Astrocyte of the spinal cord (primary cell): ENCODE measurements at regions not wholly inside any gene's neighbourhood (a gene's known extent, or its start where the extent isn't known, plus 50 kb on each side); places are given as distances from the start of the nearest gene placed in this dataset.
A peak's percentile ranks its signal among the peaks of the same experiment; 100 is the strongest.

ENCODE experiments used
- DNase-seq: peaks from one replicate; pipeline ENCODE4 v3.0.0; 2011; ENCODE audit warnings: low read depth, low spot score
- H3K4me3 ChIP-seq: 2 replicates; pipeline ENCODE4 v1.5.1; 2011; ENCODE audit warnings: low read depth, mild to moderate bottlenecking, low read length, moderate library complexity
- in situ Hi-C: cut with HindIII; loops from 2 replicates; pipeline ENCODE4 v1.10.0; 2017; ENCODE audit warnings: low sequenced_read_pairs
- TF ChIP-seq, protein P1 (sequence below): IDR thresholded peaks from 2 replicates; pipeline ENCODE4 v1.5.1; 2012; ENCODE audit warnings: low read depth, mild to moderate bottlenecking, low read length, inconsistent platforms

- in situ Hi-C loops = no loop called here
- no peak for DNase-seq
- TF ChIP-seq, protein P1, sequence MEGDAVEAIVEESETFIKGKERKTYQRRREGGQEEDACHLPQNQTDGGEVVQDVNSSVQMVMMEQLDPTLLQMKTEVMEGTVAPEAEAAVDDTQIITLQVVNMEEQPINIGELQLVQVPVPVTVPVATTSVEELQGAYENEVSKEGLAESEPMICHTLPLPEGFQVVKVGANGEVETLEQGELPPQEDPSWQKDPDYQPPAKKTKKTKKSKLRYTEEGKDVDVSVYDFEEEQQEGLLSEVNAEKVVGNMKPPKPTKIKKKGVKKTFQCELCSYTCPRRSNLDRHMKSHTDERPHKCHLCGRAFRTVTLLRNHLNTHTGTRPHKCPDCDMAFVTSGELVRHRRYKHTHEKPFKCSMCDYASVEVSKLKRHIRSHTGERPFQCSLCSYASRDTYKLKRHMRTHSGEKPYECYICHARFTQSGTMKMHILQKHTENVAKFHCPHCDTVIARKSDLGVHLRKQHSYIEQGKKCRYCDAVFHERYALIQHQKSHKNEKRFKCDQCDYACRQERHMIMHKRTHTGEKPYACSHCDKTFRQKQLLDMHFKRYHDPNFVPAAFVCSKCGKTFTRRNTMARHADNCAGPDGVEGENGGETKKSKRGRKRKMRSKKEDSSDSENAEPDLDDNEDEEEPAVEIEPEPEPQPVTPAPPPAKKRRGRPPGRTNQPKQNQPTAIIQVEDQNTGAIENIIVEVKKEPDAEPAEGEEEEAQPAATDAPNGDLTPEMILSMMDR = no peak
- no peak overlapping the region for H3K4me3 ChIP-seq
Measured at GRCh38 chr11:106202935-106203620, 125.6 kb downstream of the AASDHPPT start.

- in situ Hi-C loops = no loop called here
Measured at GRCh38 chr11:106208760-106209159, 131.3 kb downstream of the AASDHPPT start.

DNA sequence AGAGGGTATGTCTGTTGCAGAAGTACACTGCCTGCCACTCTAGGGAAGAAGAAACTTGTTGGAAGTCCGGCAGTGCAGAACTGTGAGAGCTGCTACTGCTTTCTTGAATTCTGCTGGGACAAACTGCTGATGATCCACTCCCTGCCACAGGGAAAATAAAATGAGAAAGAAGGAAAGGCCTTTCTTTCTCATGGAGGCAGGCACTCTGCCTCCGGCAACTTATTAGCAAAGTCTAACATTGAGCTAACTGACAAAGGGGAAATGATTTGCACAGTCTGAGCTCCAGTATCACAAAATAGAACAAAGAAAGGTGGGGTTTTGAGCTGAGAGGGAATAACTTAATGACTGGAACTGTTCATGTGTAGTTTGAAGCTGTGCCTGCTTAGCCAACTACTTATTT is 134.6 kb downstream of the AASDHPPT start:
- no peak overlapping the region for H3K4me3 ChIP-seq
- no peak for DNase-seq
- in situ Hi-C loops = no loop called here
- TF ChIP-seq, protein P1 = no peak

More at GRCh38 chr11:106208760-106209159, 131.3 kb downstream of the AASDHPPT start:
- TF ChIP-seq, protein P1 = no peak
- H3K4me3 ChIP-seq = no peak overlapping the region
- no peak for DNase-seq

DNA sequence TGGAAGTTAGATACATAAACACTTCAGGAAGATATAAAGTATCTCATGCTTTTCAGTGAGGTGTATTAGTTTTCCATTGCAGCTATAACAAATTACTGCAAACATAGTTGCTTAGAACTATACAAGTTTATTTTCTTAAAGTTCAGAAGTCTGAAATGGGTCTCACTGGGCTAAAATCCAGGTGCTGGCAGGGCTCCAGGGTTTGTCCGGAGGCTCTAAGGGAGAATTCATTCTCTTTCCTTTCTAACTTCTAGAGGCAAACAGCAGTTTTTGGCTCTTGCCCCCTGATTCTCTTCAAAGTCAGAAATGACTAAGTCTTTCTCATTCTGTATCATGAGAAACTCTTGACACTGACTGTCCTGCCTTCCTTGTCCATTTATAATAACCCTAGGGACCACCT is 138.8 kb downstream of the AASDHPPT start:
- DNase-seq = peak; percentile 14
- in situ Hi-C loops = no loop called here
- H3K4me3 ChIP-seq = no peak overlapping the region
- TF ChIP-seq, protein P1 = no peak

GRCh38 chr11:106217456-106217855 is 140.0 kb downstream of the AASDHPPT start:
- in situ Hi-C loops = no loop called here
- TF ChIP-seq, protein P1 = no peak
- DNase-seq = no peak
- H3K4me3 ChIP-seq = no peak overlapping the region

- TF ChIP-seq, protein P1 = no peak
- no peak overlapping the region for H3K4me3 ChIP-seq
- in situ Hi-C loops = no loop called here
- DNase-seq = no peak
Measured at GRCh38 chr11:106218106-106218505, 140.6 kb downstream of the AASDHPPT start.
